H9 (cell line): ENCODE measurements at regions not wholly inside any gene's neighbourhood (a gene's known extent, or its start where the extent isn't known, plus 50 kb on each side); places are given as distances from the start of the nearest gene placed in this dataset.
"Not testable (repeated sequence)": the region's sequence is repeated elsewhere in the genome, so short reads cannot be mapped to it uniquely, and the experiment has no call there.

Experiments
- DNase-seq: peaks from one replicate; pipeline ENCODE4 v3.0.0-alpha.2; 2017
- H2AFZ ChIP-seq: one replicate; pipeline ENCODE4 v1.6.1; 2013; ENCODE audit warnings: mild to moderate bottlenecking, low read length, control low read depth, moderate library complexity
- H2AK5ac ChIP-seq: 2 replicates; pipeline ENCODE4 v1.6.1; 2013; ENCODE audit warnings: low read length, control low read depth, mixed read lengths; ENCODE audit not compliant: insufficient read length
- H2BK120ac ChIP-seq: one replicate; pipeline ENCODE4 v1.6.1; 2013; ENCODE audit warnings: low read depth, mild to moderate bottlenecking, low read length, control low read depth, inconsistent platforms; ENCODE audit not compliant: poor library complexity, severe bottlenecking
- H2BK12ac ChIP-seq: 2 replicates; pipeline ENCODE4 v1.6.1; 2013; ENCODE audit warnings: low read length, control low read depth, mixed read lengths, low read depth; ENCODE audit not compliant: insufficient read length
- H2BK15ac ChIP-seq: 2 replicates; pipeline ENCODE4 v1.6.1; 2013; ENCODE audit warnings: low read depth, low read length, control low read depth
- H2BK20ac ChIP-seq: one replicate; pipeline ENCODE4 v1.6.1; 2013; ENCODE audit warnings: low read depth, mild to moderate bottlenecking, low read length, control low read depth, inconsistent platforms; ENCODE audit not compliant: poor library complexity, severe bottlenecking
- H2BK5ac ChIP-seq: 2 replicates; pipeline ENCODE4 v1.6.1; 2013; ENCODE audit warnings: low read length, control low read depth, mixed read lengths; ENCODE audit not compliant: insufficient read length
- H3K14ac ChIP-seq: 2 replicates; pipeline ENCODE4 v1.6.1; 2013; ENCODE audit warnings: low read length, control low read depth; ENCODE audit not compliant: insufficient read depth
- H3K18ac ChIP-seq: 2 replicates; pipeline ENCODE4 v1.6.1; 2013; ENCODE audit warnings: low read depth, mild to moderate bottlenecking, mixed read lengths, low read length, control low read depth; ENCODE audit not compliant: insufficient read length
- H3K23ac ChIP-seq: 2 replicates; pipeline ENCODE4 v1.6.1; 2013; ENCODE audit warnings: low read length, control low read depth, mixed read lengths, low read depth; ENCODE audit not compliant: insufficient read length
- H3K23me2 ChIP-seq: 2 replicates; pipeline ENCODE4 v1.6.1; 2013; ENCODE audit warnings: low read depth, mild to moderate bottlenecking, mixed read lengths, low read length, control low read depth; ENCODE audit not compliant: insufficient read length, poor library complexity, severe bottlenecking
- H3K27ac ChIP-seq: 2 replicates; pipeline ENCODE4 v1.5.1; 2013; ENCODE audit warnings: low read length, control low read depth, mixed read lengths, low read depth; ENCODE audit not compliant: insufficient read length
- H3K27me3 ChIP-seq: 2 replicates; pipeline ENCODE4 v1.6.1; 2013; ENCODE audit warnings: low read length, control low read depth, inconsistent platforms; ENCODE audit not compliant: insufficient read depth
- H3K4ac ChIP-seq: 2 replicates; pipeline ENCODE4 v1.6.1; 2013; ENCODE audit warnings: low read depth, mild to moderate bottlenecking, control low read depth, inconsistent platforms, low read length, moderate library complexity
- H3K4me1 ChIP-seq: 2 replicates; pipeline ENCODE4 v1.6.1; 2013; ENCODE audit warnings: low read length, control low read depth, inconsistent platforms; ENCODE audit not compliant: insufficient read depth
- H3K4me2 ChIP-seq: 2 replicates; pipeline ENCODE4 v1.6.1; 2013; ENCODE audit warnings: low read length, control low read depth, mixed read lengths; ENCODE audit not compliant: insufficient read length, insufficient read depth
- H3K56ac ChIP-seq: 2 replicates; pipeline ENCODE4 v1.6.1; 2013; ENCODE audit warnings: low read depth, mild to moderate bottlenecking, mixed read lengths, low read length, control low read depth; ENCODE audit not compliant: insufficient read length
- H3K79me1 ChIP-seq: 2 replicates; pipeline ENCODE4 v1.6.1; 2013; ENCODE audit warnings: low read depth, mild to moderate bottlenecking, moderate library complexity, low read length, control low read depth, inconsistent platforms; ENCODE audit not compliant: insufficient read depth, poor library complexity, severe bottlenecking
- H3K79me2 ChIP-seq: 2 replicates; pipeline ENCODE4 v1.6.1; 2013; ENCODE audit warnings: low read length, control low read depth, inconsistent platforms; ENCODE audit not compliant: insufficient read depth
- H3K9ac ChIP-seq: 2 replicates; pipeline ENCODE4 v1.6.1; 2013; ENCODE audit warnings: low read length, control low read depth, mixed read lengths; ENCODE audit not compliant: insufficient read length; ENCODE audit errors: extremely low read depth
- H3K9me3 ChIP-seq: one replicate; pipeline ENCODE4 v1.6.1; 2013; ENCODE audit warnings: low read depth, low read length, inconsistent platforms; ENCODE audit not compliant: control insufficient read depth
- H3T11ph ChIP-seq: one replicate; pipeline ENCODE4 v1.6.1; 2013; ENCODE audit warnings: mild to moderate bottlenecking, low read length, control low read depth, inconsistent platforms
- H4K20me1 ChIP-seq: one replicate; pipeline ENCODE4 v1.6.1; 2013; ENCODE audit not compliant: control insufficient read depth, insufficient read length, insufficient read depth
- H4K5ac ChIP-seq: 2 replicates; pipeline ENCODE4 v1.6.1; 2013; ENCODE audit warnings: low read depth, mild to moderate bottlenecking, mixed read lengths, low read length, control low read depth; ENCODE audit not compliant: insufficient read length
- H4K8ac ChIP-seq: replicated peaks from 2 replicates; pipeline ENCODE4 v1.6.1; 2013; ENCODE audit warnings: low read length, control low read depth, mixed read lengths, low read depth; ENCODE audit not compliant: insufficient read length
- H4K91ac ChIP-seq: 2 replicates; pipeline ENCODE4 v1.6.1; 2013; ENCODE audit warnings: low read depth, mild to moderate bottlenecking, moderate library complexity, mixed read lengths, low read length, control low read depth; ENCODE audit not compliant: insufficient read length
- H3K27ac Mint-ChIP-seq, 3 experiments: 2 replicates in 2 of 3; 3 replicates in 1 of 3; pipeline ENCODE4 v1.8.0; 2020 to 2021; ENCODE audit warnings: mixed read lengths in 3 of 3, mild to moderate bottlenecking in 1 of 3, moderate library complexity in 1 of 3
- H3K27me3 Mint-ChIP-seq: 2 replicates; pipeline ENCODE4 v1.8.0; 2021; ENCODE audit warnings: low read depth, mild to moderate bottlenecking, moderate library complexity, mixed read lengths
- H3K36me3 Mint-ChIP-seq, 3 experiments: 2 replicates in 2 of 3; 3 replicates in 1 of 3; pipeline ENCODE4 v1.8.0; 2020 to 2021; ENCODE audit warnings: low read depth in 3 of 3, mixed read lengths in 3 of 3; ENCODE audit not compliant: insufficient read depth in 1 of 3
- H3K4me1 Mint-ChIP-seq, 2 experiments: 2 replicates each; pipeline ENCODE4 v1.8.0; 2020; ENCODE audit warnings: mixed read lengths in 2 of 2
- H3K4me3 Mint-ChIP-seq, 2 experiments: 2 replicates in 1 of 2; 3 replicates in 1 of 2; pipeline ENCODE4 v1.8.0; 2020 to 2021; ENCODE audit warnings: mild to moderate bottlenecking in 2 of 2, mixed read lengths in 2 of 2, moderate library complexity in 1 of 2
- H3K9me3 Mint-ChIP-seq, 2 experiments: 2 replicates in 1 of 2; 3 replicates in 1 of 2; pipeline ENCODE4 v1.8.0; 2020; ENCODE audit warnings: mild to moderate bottlenecking in 2 of 2, mixed read lengths in 2 of 2, moderate library complexity in 1 of 2
- WGBS: extraction: QIAGEN DNeasy Blood & Tissue Kit; methylation state at CpG from one replicate; pipeline ENCODE4 v1.1.7; 2013; ENCODE audit warnings: missing lambda C conversion rate, low lambda C conversion rate, mixed read lengths; ENCODE audit not compliant: insufficient read length; ENCODE audit errors: extremely low coverage; 5-methylcytosine and 5-hydroxymethylcytosine counted together
- TF ChIP-seq, protein P1 (sequence below): fragments of 200-600 bp; sonication (generic); conservative IDR thresholded peaks from 3 replicates; pipeline ENCODE4 v1.8.0; 2021; ENCODE audit warnings: antibody characterized with exemption, mild to moderate bottlenecking

DNA sequence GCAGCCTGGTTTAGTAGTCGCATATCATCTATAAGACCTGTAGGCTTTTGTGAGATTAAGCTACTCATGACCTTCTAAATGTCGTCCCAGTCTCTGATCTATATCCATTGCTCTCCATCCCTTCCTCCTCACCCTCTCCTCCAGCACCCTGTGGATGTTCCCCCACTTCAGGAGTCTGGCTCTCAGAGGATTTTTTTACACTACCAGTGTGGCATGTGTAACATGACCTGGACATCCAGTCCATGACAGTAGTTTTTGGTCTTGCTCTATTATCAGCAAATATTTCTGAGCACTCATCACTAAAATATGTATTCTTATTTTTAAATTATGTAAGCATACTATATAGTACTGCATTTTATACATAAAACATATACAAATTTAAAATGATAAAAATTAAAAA lies 142.1 kb downstream of the DYRK2 start:
- Histone ChIP-seq H3K14ac (no peak overlapping the region), H3K23ac (no peak overlapping the region), H4K20me1 (no peaks in the 10 kb centered on the region), H3K79me1 (no peaks in the 10 kb centered on the region), H3K27me3 (no peaks in the 10 kb centered on the region), H2BK120ac (no peak overlapping the region), H2AFZ (no peak overlapping the region), H3K4me2 (no peak overlapping the region), H3T11ph (no peak overlapping the region), H4K5ac (no peak overlapping the region), H4K91ac (no peak overlapping the region), H3K23me2 (no peaks in the 10 kb centered on the region), H3K27ac (no peak overlapping the region), H2BK12ac (no peak overlapping the region), H2BK5ac (no peak overlapping the region), H2BK15ac (no peak overlapping the region), H3K9ac (no peak overlapping the region), H3K56ac (no peak overlapping the region), H2BK20ac (no peak overlapping the region), H3K4ac (no peak overlapping the region), H3K79me2 (no peaks in the 10 kb centered on the region), H2AK5ac (no peak overlapping the region), H3K18ac (no peak overlapping the region), H3K9me3 (no peaks in the 10 kb centered on the region), H3K4me1 (no peaks in the 10 kb centered on the region), H4K8ac (no peak overlapping the region)
- no CpG with 5 or more reads among the region's 2 CpGs for WGBS
- Mint-ChIP-seq H3K9me3 (peaks cover 6 to 16% of the 10 kb centered on the region in 2 experiments), H3K4me1 (peaks cover 13 to 15% of the 10 kb centered on the region in 2 experiments), H3K27me3 (no peaks in the 10 kb centered on the region), H3K27ac (no peak overlapping the region), H3K36me3 (peaks cover 0 to 11% (median 4%) of the 10 kb centered on the region in 3 experiments; a peak in 1 of 7 replicates), H3K4me3 (no peak overlapping the region)
- TF ChIP-seq, protein P1, sequence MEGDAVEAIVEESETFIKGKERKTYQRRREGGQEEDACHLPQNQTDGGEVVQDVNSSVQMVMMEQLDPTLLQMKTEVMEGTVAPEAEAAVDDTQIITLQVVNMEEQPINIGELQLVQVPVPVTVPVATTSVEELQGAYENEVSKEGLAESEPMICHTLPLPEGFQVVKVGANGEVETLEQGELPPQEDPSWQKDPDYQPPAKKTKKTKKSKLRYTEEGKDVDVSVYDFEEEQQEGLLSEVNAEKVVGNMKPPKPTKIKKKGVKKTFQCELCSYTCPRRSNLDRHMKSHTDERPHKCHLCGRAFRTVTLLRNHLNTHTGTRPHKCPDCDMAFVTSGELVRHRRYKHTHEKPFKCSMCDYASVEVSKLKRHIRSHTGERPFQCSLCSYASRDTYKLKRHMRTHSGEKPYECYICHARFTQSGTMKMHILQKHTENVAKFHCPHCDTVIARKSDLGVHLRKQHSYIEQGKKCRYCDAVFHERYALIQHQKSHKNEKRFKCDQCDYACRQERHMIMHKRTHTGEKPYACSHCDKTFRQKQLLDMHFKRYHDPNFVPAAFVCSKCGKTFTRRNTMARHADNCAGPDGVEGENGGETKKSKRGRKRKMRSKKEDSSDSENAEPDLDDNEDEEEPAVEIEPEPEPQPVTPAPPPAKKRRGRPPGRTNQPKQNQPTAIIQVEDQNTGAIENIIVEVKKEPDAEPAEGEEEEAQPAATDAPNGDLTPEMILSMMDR: no peak
- DNase-seq: no peak

DNA sequence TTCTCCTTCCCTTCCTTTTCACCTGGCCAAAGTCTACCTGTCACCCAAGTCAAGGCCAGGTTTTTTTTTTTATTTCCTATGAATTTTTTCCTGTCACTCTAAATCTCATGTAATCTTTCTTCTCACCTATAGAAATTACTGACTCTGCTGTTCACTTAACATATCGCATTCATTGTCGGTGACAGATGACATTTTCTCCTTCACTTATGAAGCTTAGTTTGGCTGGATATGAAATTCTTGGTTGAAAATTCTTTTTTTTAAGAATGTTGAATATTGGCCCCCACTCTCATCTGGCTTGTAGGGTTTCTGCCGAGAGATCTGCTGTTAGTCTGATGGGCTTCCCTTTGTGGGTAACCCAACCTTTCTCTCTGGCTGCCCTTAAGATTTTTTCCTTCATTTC lies 142.8 kb downstream of the DYRK2 start:
- H4K5ac ChIP-seq, H3K56ac ChIP-seq, H4K8ac ChIP-seq, H3K9me3 ChIP-seq, H2AFZ ChIP-seq, H3K27me3 Mint-ChIP-seq, H4K20me1 ChIP-seq, H2BK12ac ChIP-seq, H3K79me1 ChIP-seq, H3K79me2 ChIP-seq, H2BK120ac ChIP-seq, H3K23me2 ChIP-seq, H3K4me2 ChIP-seq, H3K27ac ChIP-seq, H3K23ac ChIP-seq, H4K91ac ChIP-seq, H2BK15ac ChIP-seq, H2BK5ac ChIP-seq, H3K14ac ChIP-seq, H2AK5ac ChIP-seq, H3K27me3 ChIP-seq, H3K18ac ChIP-seq, H3K4me3 Mint-ChIP-seq, H3T11ph ChIP-seq, H3K4ac ChIP-seq, H3K9ac ChIP-seq, H3K27ac Mint-ChIP-seq, DNase-seq, H2BK20ac ChIP-seq, H3K4me1 ChIP-seq: not testable (repeated sequence)
- peaks cover 13 to 15% of the 10 kb centered on the region in 2 experiments for H3K4me1 Mint-ChIP-seq
- peaks cover 0 to 11% (median 4%) of the 10 kb centered on the region in 3 experiments; a peak in 1 of 7 replicates for H3K36me3 Mint-ChIP-seq
- WGBS: no CpG with 5 or more reads among the region's 3 CpGs
- peaks cover 6 to 16% of the 10 kb centered on the region in 2 experiments for H3K9me3 Mint-ChIP-seq
